IPS DF 4.7 (cell line): ENCODE measurements at regions not wholly inside any gene's neighbourhood (a gene's known extent, or its start where the extent isn't known, plus 50 kb on each side); places are given as distances from the start of the nearest gene placed in this dataset.
"Not testable (repeated sequence)": the region's sequence is repeated elsewhere in the genome, so short reads cannot be mapped to it uniquely, and the experiment has no call there.

ENCODE experiments used
- DNase-seq: peaks from one replicate; pipeline ENCODE4 v3.0.0-alpha.2; 2013; ENCODE audit warnings: low spot score; ENCODE audit errors: extremely low read depth

GRCh38 chr4:11130195-11130970 lies 298.3 kb downstream of the HS3ST1 start:
- no peak for DNase-seq

DNA sequence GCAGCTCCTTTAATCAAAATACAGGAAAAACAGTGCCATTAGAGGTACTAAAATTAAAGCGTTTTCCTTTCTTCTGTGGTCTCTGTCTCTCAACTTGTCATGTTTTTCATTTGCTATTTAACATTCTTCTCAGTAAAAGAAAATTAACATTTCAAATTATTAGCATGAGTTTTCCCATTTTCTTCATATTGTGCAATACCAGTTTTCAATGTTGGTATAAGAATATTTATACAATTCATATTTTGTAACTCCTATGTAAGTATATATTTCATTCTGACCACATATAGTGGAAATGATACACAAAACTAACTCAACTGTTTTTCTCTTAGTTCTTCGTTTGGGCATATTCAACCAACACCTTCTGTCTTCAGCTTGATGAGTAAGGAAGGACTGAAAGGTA lies 308.3 kb downstream of the HS3ST1 start:
- DNase-seq = no peak

- no peak for DNase-seq
Observed at GRCh38 chr4:11119474-11119873, 309.2 kb downstream of the HS3ST1 start.

GRCh38 chr4:11118513-11118912 lies 310.2 kb downstream of the HS3ST1 start:
- DNase-seq = no peak

- no peak for DNase-seq
Observed at GRCh38 chr4:11116940-11117339, 311.8 kb downstream of the HS3ST1 start.

GRCh38 chr4:11111876-11112275 lies 316.8 kb downstream of the HS3ST1 start:
- DNase-seq = no peak

DNA sequence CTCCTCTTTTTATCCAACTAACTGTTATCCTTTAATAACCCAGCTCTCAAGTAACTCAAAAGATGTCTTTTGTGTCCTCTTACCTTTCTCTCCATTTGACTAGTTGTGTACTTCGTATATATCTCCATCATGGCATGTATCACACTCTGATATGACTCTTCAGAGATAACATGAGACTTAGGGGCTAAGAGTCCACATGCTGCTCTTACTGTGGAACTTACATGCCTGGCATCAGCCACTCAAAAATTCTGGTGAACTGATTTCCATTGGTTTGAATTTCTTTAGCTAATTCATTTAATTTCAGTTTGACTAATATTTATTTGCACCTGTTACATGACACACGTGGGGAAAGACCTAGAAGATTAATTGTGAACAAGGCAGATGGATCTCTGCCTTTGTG lies 317.3 kb downstream of the HS3ST1 start:
- no peak for DNase-seq

DNA sequence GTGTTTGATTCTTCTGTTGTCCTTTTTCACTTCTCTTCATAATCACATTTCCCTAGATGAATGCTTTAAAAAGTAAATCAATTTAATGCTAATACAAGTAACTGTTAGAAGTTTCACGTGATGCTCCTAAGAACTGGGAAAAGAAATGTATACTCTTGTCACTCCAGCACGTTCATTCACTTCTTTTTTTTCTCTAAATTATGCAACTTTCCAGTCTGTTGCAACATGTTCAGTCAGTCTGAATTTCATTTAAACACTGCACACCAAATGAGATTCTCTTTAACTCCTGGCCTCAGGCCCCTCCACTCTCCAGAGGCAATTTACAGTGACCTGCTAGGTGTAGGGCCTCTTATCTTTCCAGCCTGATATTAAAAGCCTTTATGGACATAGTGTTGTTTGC lies 321.9 kb downstream of the HS3ST1 start:
- no peak for DNase-seq

GRCh38 chr4:11106190-11106589 lies 322.5 kb downstream of the HS3ST1 start:
- no peak for DNase-seq

- no peak for DNase-seq
Observed at GRCh38 chr4:11105715-11106114, 323.0 kb downstream of the HS3ST1 start.

GRCh38 chr4:11098461-11098860 lies 330.2 kb downstream of the HS3ST1 start:
- DNase-seq = no peak

GRCh38 chr4:11097725-11098124 lies 331.0 kb downstream of the HS3ST1 start:
- no peak for DNase-seq

DNA sequence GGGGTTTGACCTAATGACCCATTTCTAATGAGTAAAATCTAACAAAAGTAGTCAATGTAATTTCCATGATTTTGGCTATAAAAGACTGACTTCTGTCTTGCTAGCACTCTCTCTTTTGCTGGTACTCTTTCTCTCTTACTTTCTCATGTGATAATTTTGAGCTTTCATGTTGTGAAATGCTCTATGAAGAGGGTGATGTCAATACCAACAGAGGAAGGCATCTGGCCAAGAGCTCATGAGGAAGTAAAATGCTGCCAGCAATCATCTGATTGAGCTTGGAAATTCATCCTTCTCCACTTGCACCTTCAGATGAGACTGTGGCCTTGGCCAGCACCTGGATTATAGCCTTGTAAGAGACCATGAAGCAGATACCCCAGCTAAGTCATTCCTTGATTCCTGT lies 347.7 kb downstream of the HS3ST1 start:
- DNase-seq = no peak

DNA sequence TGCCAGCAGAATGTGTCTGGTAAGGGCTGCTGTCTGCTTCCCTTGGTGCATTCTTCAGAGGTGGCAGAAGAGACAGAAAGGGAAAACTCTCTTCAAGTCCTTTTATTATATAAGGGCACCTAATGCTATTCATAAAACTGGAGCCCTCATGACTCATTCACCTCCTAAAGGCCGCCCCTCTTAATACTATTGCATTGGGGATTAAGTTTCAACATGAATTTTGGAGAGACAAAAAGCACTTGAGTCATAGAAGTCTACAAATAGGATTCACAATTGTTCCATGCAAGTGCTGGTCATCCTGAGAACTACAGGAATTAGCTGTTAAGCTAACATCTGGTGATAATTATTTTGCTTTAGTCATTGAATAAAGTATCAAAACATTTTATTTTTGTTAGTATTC lies 349.5 kb downstream of the HS3ST1 start:
- no peak for DNase-seq

GRCh38 chr4:11074581-11075241 lies 354.0 kb downstream of the HS3ST1 start:
- DNase-seq = no peak

DNA sequence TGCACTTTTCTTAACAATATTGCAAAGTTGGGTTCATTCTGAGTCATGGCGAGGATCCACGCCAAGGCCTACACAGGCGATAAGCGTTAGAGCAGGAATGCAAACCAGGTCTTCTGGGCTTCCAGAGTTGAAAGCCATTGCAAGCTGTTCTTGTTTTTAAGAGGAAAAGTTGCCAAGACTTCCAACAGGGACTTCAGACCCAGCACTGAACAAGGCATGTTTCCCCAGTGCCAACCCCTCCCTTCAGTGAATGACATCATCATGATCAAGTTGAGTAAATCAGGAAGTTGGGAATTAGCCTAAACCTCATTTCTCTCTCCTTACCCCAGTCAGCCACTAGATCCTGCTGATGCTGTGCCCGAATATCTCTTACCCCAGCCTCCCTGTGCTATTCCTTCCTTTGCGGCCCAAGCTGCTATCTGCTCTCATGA lies 355.1 kb downstream of the HS3ST1 start:
- no peak for DNase-seq

GRCh38 chr4:11072999-11073398 lies 355.7 kb downstream of the HS3ST1 start:
- no peak for DNase-seq

GRCh38 chr4:11072463-11072862 lies 356.2 kb downstream of the HS3ST1 start:
- DNase-seq = no peak

- no peak for DNase-seq
Observed at GRCh38 chr4:11070813-11071212, 357.9 kb downstream of the HS3ST1 start.

- DNase-seq = no peak
Observed at GRCh38 chr4:11069581-11070211, 359.0 kb downstream of the HS3ST1 start.

- no peak for DNase-seq
Observed at GRCh38 chr4:11069083-11069482, 359.6 kb downstream of the HS3ST1 start.

DNA sequence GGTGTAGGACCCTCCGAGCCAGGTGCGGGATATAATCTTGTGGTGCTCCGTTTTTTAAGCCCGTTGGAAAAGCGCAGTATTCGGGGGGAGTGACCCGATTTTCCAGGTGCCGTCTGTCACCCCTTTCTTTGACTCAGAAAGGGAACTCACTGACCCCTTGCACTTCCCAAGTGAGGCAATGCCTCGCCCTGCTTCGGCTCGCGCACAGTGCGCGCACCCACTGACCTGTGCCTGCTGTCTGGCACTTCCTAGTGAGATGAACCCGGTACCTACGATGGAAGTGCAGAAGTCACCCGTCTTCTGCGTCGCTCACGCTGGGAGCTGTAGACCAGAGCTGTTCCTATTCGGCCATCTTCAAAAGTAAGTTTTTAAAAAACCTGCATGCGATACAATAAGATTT lies 362.1 kb downstream of the HS3ST1 start:
- DNase-seq = not testable (repeated sequence)

GRCh38 chr4:11060637-11061036 lies 368.1 kb downstream of the HS3ST1 start:
- not testable (repeated sequence) for DNase-seq
